WI38 (cell line): ENCODE measurements at regions not wholly inside any gene's neighbourhood (a gene's known extent, or its start where the extent isn't known, plus 50 kb on each side); places are given as distances from the start of the nearest gene placed in this dataset.
"Not testable (repeated sequence)": the region's sequence is repeated elsewhere in the genome, so short reads cannot be mapped to it uniquely, and the experiment has no call there.

Source experiments
- H3K4me3 ChIP-seq: 2 replicates; pipeline ENCODE4 v1.5.1; 2011; ENCODE audit warnings: low read depth, mild to moderate bottlenecking, control low read depth, low read length
- TF ChIP-seq, protein P1 (sequence below): IDR thresholded peaks from 2 replicates; pipeline ENCODE4 v1.5.1; 2012; ENCODE audit warnings: low read depth, mild to moderate bottlenecking, control low read depth, low read length

DNA sequence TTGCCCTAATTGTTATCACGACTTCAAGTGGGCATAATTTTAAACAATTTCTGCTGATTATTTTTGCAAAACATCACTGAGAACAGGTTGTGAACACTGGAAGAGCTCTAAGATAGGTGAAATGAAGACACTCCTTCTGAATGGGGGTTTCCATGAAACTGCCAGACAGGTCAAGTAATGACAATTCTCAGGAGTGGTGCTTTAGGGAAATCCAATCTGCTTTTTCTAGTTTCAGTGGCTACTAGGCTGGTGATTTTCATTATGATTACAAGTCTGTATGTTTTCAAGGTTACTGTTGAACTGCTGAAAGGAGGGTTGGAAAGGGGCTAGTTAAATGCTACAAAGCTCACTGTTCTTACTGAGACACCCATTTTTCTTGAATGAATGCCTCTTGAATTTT is 1724.2 kb downstream of the PCDH9 start:
- TF ChIP-seq, protein P1, sequence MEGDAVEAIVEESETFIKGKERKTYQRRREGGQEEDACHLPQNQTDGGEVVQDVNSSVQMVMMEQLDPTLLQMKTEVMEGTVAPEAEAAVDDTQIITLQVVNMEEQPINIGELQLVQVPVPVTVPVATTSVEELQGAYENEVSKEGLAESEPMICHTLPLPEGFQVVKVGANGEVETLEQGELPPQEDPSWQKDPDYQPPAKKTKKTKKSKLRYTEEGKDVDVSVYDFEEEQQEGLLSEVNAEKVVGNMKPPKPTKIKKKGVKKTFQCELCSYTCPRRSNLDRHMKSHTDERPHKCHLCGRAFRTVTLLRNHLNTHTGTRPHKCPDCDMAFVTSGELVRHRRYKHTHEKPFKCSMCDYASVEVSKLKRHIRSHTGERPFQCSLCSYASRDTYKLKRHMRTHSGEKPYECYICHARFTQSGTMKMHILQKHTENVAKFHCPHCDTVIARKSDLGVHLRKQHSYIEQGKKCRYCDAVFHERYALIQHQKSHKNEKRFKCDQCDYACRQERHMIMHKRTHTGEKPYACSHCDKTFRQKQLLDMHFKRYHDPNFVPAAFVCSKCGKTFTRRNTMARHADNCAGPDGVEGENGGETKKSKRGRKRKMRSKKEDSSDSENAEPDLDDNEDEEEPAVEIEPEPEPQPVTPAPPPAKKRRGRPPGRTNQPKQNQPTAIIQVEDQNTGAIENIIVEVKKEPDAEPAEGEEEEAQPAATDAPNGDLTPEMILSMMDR, result no peak
- no peak overlapping the region for H3K4me3 ChIP-seq

DNA sequence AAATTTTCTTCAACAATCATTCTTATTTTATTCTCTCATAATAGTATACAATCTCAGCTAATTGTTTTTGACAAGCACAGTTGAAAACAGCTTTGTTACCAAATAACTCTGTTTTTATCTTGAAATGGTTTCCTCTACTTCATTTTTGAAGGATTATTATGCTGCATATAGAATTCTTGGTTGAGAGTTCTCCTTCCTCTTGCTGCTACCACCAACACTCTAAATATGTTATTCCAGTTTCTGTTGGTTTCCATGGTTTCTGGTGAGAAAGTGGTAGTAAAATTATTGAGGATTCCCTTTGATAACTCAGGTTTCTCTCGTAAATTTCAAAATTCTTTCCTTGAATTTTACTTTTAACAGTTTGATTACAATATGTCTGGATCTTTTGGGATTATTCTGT is 1725.9 kb downstream of the PCDH9 start:
- TF ChIP-seq, protein P1, result no peak
- no peak overlapping the region for H3K4me3 ChIP-seq

DNA sequence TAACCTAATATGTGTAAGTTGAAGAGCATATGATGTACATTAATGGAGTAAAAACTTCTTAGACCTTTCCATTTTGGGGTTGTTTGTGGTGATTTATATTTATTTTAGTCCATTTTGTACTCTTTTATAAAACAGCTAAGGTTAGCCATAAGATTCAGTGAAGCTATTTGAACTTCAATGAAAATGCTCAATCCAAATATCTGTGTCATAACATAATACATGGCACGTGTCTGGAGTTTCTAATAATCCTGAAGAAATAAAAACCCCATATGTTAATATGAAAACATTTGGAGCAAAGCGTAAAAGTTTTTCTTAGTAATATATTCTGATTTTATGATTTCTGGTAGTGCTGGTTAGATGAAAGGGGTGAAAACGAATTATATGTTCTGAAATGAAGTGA is 1729.7 kb downstream of the PCDH9 start:
- H3K4me3 ChIP-seq, result no peak overlapping the region
- TF ChIP-seq, protein P1, result no peak

DNA sequence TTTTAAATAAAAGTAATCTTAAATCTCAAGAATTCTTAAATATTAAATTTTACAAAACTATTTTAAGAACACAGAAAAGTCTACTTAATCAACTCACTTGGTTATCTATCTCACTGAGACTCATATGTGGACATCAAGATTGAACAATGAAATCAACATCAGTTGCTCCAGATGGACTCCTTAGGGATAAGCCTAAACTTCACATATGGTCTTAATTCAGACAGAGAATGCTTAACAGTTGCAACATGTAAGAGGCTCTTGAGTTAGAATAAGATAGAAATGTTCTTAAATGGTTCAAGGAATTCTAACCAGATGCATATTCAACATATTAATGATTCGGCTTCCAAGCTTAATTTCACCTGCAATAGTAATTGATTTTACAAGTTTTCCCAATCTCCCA is 1730.9 kb downstream of the PCDH9 start:
- no peak overlapping the region for H3K4me3 ChIP-seq
- TF ChIP-seq, protein P1, result no peak

DNA sequence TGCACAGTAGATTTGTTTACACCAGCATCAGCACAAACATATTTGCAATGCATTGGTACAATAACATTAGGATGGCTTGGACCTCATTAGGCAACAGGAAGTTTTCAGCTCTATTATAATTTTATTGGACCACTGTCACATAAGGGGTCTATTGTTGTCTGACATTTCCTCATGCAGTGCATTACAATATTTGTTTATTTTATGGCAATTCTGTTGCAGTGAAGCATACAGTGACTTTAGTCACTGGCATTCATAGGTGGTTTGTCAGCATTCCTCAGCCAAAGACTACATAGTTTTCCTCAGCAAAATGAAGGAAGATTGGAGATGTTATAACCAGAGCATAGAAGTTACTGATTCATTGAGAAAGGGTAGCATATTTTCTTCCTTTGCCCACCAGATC is 1732.9 kb downstream of the PCDH9 start:
- TF ChIP-seq, protein P1, result no peak
- no peak overlapping the region for H3K4me3 ChIP-seq

DNA sequence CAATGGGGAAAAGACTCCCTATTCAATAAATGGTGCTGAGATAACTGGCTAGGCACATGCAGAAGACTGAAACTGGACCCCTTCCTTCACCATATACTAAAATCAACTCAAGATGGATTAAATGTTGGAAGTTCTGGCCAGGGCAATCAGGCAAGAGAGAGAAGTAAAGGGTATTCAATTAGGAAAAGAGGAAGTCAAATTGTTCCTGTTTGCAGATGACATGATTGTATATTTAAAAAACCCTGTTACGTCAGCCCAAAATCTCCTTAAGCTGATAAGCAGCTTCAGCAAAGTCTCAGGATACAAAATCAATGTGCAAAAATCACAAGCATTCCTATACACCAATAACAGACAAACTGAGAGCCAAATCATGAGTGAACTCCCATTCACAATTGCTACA is 1739.4 kb downstream of the PCDH9 start:
- H3K4me3 ChIP-seq, result not testable (repeated sequence)

DNA sequence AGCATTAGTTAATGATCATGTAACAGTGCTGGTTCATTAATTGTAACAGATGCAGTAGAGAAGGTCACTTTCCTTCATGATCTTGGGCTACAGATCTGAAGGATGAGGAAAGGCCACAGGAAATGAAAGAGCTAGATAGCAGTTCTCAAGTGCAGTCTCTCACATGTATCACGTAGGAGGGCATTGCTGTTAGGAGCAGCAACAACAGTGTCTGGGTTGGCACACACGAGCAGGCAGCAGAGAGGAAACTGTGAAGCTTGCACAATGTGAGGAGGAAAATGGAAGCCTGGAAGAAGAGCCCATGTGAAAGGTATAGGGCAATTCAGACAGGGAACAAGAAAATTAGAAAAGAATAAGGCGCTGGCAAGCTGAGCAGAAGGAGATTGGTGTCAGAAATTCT is 1741.5 kb downstream of the PCDH9 start:
- TF ChIP-seq, protein P1, result no peak
- no peak overlapping the region for H3K4me3 ChIP-seq

DNA sequence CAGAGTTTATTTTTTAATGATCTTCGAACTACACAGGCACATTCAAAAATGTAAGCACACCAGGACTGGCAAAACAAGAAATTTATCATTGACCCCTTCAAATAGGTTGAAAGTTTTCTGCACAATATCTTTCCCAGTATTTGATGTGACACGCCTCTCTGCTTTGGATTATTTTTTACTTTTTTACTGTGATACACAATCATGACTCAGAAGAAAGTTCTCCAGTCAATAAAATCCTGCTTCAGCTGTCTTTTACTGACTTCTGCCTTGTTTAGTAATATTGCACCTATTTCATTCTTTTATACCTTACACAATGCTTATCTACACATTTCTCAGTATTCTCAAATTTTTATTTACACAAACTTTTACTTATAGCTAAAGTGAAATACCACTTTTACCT is 1750.4 kb downstream of the PCDH9 start:
- no peak overlapping the region for H3K4me3 ChIP-seq
- TF ChIP-seq, protein P1, result no peak
